GM12892 (cell line): ENCODE measurements at regions not wholly inside any gene's neighbourhood (a gene's known extent, or its start where the extent isn't known, plus 50 kb on each side); places are given as distances from the start of the nearest gene placed in this dataset.

Experiments
- DNase-seq: peaks from one replicate; pipeline ENCODE4 v3.0.0; 2011; ENCODE audit not compliant: insufficient read length
- FAIRE-seq: peaks from 2 replicates; lab custom pipeline; 2011; peaks lifted over from hg19 to GRCh38; lab: Jason Lieb, UNC
- POLR2A ChIP-seq: IDR thresholded peaks from 2 replicates; pipeline ENCODE4 v1.6.1; 2011; ENCODE audit warnings: low read depth, low read length, control low read depth
- POLR2AphosphoS5 ChIP-seq: IDR thresholded peaks from 2 replicates; pipeline ENCODE4 v1.6.1; 2011; ENCODE audit warnings: low read depth, low read length, control low read depth
- TAF1 ChIP-seq: IDR thresholded peaks from 2 replicates; pipeline ENCODE4 v1.6.1; 2011; ENCODE audit warnings: low read depth, mild to moderate bottlenecking, control low read depth, low read length, borderline replicate concordance

DNA sequence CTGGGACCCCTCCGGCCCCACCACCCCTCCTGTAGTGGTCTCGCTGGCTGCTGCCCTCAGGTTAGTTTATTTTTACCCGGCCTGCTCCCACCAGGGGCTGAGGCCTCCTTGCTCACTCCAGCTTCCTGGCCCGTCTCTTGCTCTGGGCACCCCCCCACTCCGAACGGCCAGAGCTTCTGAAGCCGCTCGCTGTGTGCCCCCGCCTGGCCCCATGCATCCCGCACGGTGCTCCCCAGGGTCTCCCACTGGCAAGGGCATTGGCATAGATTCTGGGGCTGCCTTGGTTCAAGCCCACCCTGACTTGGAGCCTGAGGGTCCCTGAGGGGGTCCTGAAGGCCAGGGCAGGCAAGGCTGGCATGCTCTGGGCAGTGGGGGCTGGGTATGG, 186.4 kb downstream of the SEC14L1 start:
- TF ChIP-seq TAF1 (no peak), POLR2A (no peak), POLR2AphosphoS5 (no peak)
- DNase-seq (no peak), FAIRE-seq (no peak)

DNA sequence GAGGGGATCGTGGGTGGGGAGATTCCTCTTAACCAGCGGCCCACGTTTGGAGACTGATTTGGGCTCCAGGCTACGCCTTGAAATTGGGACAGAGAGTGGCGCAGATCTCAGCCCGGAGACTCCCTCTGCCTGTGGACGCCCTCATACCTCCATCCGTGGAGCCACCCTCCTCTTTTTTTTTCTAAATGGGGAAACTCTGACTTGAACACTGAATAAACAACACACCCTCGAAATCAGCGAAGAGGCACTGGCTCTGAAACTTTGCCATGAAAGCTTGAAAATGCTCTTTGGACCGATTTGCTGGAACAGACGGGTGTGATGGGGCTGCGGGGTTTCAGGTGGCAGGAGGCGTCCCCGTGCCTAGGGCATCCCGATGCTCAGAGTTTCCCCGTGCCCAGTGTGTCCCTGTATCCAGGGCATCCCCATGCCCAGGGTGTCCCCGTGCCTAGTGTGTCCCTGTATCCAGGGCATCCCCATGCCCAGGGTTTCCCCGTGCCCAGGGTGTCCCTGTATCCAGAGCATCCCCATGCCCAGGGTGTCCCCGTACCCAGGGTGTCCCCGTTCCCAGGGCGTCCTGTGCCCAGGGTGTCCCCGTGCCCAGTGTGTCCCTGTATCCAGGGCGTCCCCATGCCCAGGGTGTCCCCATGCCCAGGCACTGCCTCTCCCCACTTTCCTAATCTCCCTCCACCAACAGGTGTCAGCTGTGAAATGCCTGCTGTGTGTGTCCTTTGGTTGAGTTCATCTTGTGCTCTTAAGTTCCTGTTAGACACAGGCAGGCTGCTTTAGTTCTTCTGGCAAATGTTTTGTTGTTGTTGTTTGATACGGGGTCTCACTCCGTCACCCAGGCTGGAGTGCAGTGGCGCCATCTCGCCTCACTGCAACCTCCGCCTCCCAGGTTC, 187.0 kb downstream of the SEC14L1 start:
- DNase-seq = no peak

DNA sequence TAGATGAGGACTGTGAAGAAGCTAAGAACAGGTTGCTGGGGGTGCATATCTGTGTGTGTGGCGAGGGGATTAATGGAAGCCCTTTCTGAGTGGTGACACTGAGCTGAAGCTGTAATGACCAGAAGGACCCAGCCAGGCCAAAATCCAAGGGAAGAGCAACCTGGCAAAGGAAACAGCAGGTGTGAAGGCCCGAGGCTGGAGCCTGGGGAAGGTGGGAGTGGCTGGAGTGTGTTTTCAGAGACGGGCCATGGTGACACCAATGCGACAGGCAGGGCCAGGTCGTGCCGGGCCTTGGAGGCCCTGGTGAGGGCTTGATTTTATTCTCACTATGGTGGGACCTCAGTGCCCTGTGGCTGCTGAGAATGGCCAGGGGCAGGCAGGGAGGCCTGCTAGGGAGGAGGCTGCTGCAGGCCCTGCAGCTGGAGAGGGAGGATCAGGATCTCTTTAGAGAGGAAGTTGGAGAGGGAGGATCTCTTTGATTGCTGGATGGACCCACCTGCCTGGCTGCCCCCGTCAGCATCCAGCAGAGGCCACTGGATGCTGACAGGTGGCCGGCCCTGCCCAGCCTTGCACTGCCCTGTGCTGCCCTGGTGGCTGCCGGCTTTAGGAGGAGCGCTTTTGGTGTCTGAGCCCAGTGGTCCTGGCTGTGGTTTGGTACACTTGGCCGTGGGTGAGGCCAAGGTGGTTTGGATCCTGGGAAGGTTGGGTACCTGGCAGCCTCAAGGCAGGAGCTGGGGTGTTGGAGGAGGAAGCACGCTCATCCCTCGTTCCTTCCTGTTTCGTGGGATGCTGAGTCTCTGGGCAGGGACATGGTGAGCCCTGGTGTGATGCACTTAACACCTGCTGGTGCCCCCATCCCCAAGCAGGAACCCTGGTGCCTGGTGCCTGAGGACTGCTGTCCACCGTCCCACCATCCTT, 188.3 kb downstream of the SEC14L1 start:
- no peak for DNase-seq
- FAIRE-seq = no peak

More for the DNA sequence above, 187.0 kb downstream of the SEC14L1 start:
- FAIRE-seq = no peak
- TF ChIP-seq POLR2AphosphoS5 (no peak), TAF1 (no peak), POLR2A (no peak)

DNA sequence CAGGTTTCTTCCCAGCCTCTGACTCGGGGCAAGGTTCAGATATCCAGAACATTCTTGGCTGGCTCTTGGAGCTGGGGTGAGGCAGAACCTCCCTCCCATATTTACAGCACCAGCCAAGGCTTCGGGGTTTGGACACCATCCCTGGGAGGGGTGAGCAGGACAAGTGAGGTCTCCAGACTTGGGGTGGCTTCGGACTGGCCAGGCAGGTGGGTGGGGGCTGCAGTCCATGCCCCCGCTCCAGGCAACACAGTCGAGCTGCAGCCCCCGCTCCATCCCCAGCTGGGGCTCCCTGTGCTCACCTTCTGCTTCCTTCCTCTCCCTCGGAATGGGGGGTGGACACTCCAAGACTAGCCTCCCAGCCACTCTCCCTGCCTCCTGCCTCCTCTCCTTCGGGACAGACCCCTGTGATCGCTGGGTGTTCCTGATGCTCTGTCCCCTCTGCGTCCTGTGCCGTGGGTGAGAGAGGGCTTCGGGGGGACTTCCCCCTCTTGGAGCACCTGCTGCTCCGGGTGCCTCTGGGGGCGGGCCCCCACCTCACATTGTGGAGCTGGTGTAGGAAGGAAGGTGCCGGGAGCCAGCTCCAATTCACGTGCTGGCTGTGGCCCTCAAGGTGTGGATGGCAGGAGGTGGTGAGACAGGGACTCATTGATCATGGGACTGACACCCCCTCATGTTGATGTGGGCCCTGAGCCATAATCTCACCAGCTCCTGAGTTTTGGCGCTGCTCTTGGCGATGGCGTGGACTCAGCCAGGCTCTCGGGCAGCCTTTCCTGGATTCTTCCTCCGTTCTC, 189.2 kb downstream of the SEC14L1 start:
- no peak for FAIRE-seq
- DNase-seq = no peak
- TF ChIP-seq POLR2A (no peak), POLR2AphosphoS5 (no peak), TAF1 (no peak)

More for the DNA sequence above, 188.3 kb downstream of the SEC14L1 start:
- TF ChIP-seq POLR2A (no peak), TAF1 (no peak), POLR2AphosphoS5 (no peak)

DNA sequence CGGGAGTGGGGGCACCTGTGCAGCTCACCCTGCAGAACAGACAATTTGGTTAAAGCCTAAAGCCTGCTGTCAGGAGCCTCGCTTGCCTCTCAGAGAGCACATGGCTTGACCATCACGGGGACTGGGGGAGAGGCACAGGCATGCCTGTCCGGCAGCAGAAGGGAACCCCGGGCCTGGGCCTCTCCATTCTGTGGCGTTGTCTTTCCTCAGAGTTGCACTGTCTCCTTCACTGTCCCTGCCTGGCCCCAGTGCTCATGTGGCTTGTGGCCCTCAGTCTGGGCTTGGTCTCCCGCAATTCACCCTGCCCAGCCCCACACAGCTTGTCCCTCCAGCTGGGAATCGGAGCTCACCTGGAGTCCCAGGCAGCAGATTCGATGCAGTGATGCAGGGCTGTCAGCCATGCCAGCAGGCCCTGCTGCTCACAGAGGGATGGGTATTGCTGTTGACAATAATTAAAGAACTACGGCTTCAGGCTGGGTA, 189.9 kb downstream of the SEC14L1 start:
- TF ChIP-seq POLR2AphosphoS5 (no peak), POLR2A (no peak), TAF1 (no peak)
- DNase-seq (no peak), FAIRE-seq (no peak)

DNA sequence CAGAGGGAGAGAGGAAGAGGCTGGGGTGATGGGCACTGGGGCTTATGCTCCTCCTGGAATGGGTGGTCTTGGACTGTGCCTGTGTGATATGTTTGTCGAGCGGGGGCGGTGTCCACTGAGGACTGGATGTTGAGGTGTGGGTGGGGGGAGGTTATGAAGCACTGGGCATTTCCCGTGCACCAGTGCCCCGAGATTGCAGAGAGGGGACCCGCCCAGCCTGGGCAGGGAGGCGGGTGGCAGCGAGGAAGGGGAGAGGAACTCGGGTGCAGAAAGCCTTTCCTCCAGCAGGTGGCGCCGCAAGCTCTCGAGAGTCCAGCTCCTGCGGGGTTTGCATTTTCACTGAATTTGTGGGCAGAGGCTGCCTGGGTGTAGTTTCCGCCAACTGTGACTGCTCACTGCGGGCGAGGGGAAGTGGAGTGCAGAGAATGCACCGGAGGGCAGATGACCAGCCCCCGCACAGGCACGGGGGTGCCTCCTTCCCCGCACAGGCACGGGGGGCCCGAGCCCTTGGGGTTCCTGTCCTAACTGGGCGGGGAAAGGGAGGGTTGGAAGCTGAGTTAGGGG, 190.6 kb downstream of the SEC14L1 start:
- FAIRE-seq = peak; percentile 92
- peak; percentile 93 for DNase-seq

DNA sequence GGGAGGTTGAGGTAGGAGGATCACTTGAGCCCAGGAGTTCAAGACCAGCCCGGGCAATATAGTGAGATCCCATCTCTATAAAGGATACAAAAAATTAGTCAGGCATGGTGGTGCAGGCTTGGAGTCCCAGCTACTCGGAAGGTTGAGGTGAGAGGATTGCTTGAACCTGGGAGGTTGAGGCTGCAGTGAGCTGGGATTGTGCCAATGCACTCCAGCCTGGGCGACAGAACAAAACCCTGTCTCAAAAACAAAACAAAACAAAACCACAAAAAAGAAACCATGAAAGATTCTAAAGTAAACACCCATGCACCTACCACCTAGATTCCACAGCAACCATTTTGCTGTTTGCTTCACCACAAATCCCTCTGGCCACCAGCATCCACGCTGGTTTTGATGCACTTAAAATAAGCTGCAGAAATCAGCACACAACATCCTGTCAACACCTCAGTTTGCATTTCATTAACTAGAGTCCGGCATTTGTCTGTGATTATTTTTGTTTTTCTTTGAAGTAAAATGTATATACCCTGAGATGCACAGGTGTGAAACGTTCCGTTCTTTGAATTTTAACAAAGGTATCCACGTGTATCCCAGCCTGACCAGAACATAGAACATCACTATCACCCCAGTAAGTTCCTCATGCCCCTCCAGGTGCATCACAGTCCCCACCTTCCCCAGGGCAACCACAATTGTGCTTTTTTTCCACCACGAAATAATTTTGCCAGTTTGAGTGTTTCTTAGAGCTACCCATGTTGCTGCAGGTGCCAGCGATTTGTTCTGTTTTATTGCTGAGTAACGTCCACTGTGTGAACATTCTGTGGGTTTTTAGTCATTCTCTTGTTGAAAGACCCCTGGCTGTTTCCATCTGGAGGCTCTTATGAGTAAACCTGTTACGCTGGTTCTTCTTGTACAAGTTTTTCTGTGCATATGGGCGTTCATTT, 191.5 kb downstream of the SEC14L1 start:
- no peak for TF ChIP-seq POLR2AphosphoS5
- TF ChIP-seq TAF1 = no peak
- DNase-seq (no peak), FAIRE-seq (peak; percentile 40)

More for the DNA sequence above, 190.6 kb downstream of the SEC14L1 start:
- no peak for TF ChIP-seq TAF1
- peak; percentile 24; the same call in 1 of the 2 replicates for TF ChIP-seq POLR2A

DNA sequence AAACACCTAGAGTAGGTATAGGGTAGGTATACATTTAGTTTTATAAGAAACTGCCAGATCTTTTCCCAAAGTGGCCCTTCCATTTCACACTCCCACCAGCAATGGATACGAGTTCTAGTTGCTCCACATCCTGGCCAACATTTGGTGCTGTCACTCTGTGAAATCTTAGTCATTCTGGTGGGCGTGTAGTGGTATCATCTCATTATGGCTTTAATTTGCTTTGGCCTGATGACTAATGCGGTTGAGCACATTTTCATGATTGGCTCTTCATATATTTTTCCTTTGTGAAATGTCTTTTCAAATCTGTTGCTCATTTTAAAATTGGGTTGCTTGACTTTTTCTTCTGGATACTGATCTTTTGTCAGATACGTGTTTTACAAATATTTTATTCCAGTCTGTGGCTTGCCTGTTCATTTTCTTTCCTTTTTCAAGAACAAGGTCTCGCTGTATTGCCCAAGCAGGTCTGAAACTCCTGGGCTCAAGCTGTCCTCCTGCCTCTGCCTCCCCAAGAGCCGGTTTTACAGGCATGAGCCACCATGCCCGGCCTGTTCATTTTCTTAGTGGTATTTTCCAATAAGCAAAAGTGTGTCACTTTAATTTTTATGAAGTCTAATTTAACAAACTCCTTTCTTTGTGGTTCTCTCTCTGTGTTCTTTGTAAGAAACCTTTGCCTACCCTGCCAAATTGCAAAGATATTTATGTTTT, 192.4 kb downstream of the SEC14L1 start:
- DNase-seq = no peak
- TF ChIP-seq POLR2AphosphoS5 = no peak
- no peak for FAIRE-seq

DNA sequence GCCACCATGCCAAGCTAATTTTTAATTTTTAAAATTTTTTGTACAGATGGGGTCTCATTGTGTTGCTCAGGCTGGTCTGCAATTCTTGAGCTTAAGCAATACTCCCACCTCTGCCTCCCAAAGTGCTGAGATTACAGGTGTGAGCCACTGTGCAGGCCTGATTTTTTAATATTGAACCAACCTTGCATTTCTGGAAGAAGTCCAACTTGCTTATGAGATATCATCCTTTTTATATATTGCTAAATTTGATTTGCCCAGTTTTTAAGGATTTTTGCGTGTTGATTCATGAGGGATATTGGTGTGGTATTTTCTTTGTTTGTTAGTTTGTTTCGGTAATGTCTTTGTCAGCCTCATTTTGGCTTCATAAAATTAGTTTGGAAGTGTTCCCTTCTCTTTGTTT, 196.4 kb downstream of the SEC14L1 start:
- TF ChIP-seq POLR2A (no peak), TAF1 (no peak), POLR2AphosphoS5 (no peak)
- FAIRE-seq (no peak), DNase-seq (no peak)
